D341Med (cell line): ENCODE measurements at regions not wholly inside any gene's neighbourhood (a gene's known extent, or its start where the extent isn't known, plus 50 kb on each side); places are given as distances from the start of the nearest gene placed in this dataset.
"Not testable (repeated sequence)": the region's sequence is repeated elsewhere in the genome, so short reads cannot be mapped to it uniquely, and the experiment has no call there.

ENCODE experiments used
- DNase-seq: peaks from one replicate; pipeline ENCODE4 v3.0.0; 2012; ENCODE audit warnings: low spot score

GRCh38 chr6:134784336-134784735 lies 165.6 kb downstream of the ALDH8A1 start:
- DNase-seq, result no peak

GRCh38 chr6:134778431-134778830 lies 171.5 kb downstream of the ALDH8A1 start:
- DNase-seq, result no peak

GRCh38 chr6:134774201-134774638 lies 175.7 kb downstream of the ALDH8A1 start:
- no peak for DNase-seq

- DNase-seq, result no peak
Observed at GRCh38 chr6:134772671-134773360, 177.1 kb downstream of the ALDH8A1 start.

- no peak for DNase-seq
Observed at GRCh38 chr6:134768931-134769330, 181.0 kb downstream of the ALDH8A1 start.

GRCh38 chr6:134766497-134766896 lies 183.4 kb downstream of the ALDH8A1 start:
- DNase-seq, result no peak

- no peak for DNase-seq
Observed at GRCh38 chr6:134764741-134765140, 185.2 kb downstream of the ALDH8A1 start.

- not testable (repeated sequence) for DNase-seq
Observed at GRCh38 chr6:134763575-134763974, 186.3 kb downstream of the ALDH8A1 start.

GRCh38 chr6:134758621-134759020 lies 191.3 kb downstream of the ALDH8A1 start:
- DNase-seq, result no peak

- DNase-seq, result no peak
Observed at GRCh38 chr6:134757911-134758361, 192.0 kb downstream of the ALDH8A1 start.

- DNase-seq, result no peak
Observed at GRCh38 chr6:134756374-134757025, 193.4 kb downstream of the ALDH8A1 start.

GRCh38 chr6:134754013-134754690 lies 195.7 kb downstream of the ALDH8A1 start:
- no peak for DNase-seq

GRCh38 chr6:134753001-134753400 lies 196.9 kb downstream of the ALDH8A1 start:
- DNase-seq, result no peak

- no peak for DNase-seq
Observed at GRCh38 chr6:134752445-134752844, 197.5 kb downstream of the ALDH8A1 start.

GRCh38 chr6:134750669-134751068 lies 199.2 kb downstream of the ALDH8A1 start:
- peak; percentile 48 for DNase-seq

- no peak for DNase-seq
Observed at GRCh38 chr6:134748484-134748883, 201.4 kb downstream of the ALDH8A1 start.

GRCh38 chr6:134747197-134747596 lies 202.7 kb downstream of the ALDH8A1 start:
- not testable (repeated sequence) for DNase-seq

- DNase-seq, result no peak
Observed at GRCh38 chr6:134746140-134746539, 203.8 kb downstream of the ALDH8A1 start.

GRCh38 chr6:134745192-134745591 lies 204.7 kb downstream of the ALDH8A1 start:
- DNase-seq, result not testable (repeated sequence)

GRCh38 chr6:134744301-134744700 lies 205.6 kb downstream of the ALDH8A1 start:
- no peak for DNase-seq

- no peak for DNase-seq
Observed at GRCh38 chr6:134741200-134741536, 208.7 kb downstream of the ALDH8A1 start.

- no peak for DNase-seq
Observed at GRCh38 chr6:134740473-134741199, 209.3 kb downstream of the ALDH8A1 start.

- no peak for DNase-seq
Observed at GRCh38 chr6:134740027-134740373, 209.9 kb downstream of the ALDH8A1 start.
